HEK293T (cell line): ENCODE measurements at regions not wholly inside any gene's neighbourhood (a gene's known extent, or its start where the extent isn't known, plus 50 kb on each side); places are given as distances from the start of the nearest gene placed in this dataset.

Source experiments
- CTCF ChIA-PET: fragments of 350-600 bp; formaldehyde crosslinking; extraction: SDS; loops from one replicate; lab custom pipeline; 2021; ENCODE audit warnings: antibody characterized with exemption, inconsistent platforms; lab: Yijun Ruan, JAX
- POLR2A ChIA-PET: fragments of 350-600 bp; formaldehyde crosslinking; extraction: SDS; loops from one replicate; lab custom pipeline; 2020; ENCODE audit warnings: antibody characterized with exemption, inconsistent platforms; lab: Yijun Ruan, JAX
- DNase-seq: peaks from one replicate; pipeline ENCODE4 v3.0.0; 2012; ENCODE audit warnings: mixed read lengths; ENCODE audit errors: extremely low spot score
- ARNT ChIP-seq: fragments of 450-650 bp; IDR thresholded peaks from 2 replicates; pipeline ENCODE4 v1.6.1; 2017; ENCODE audit warnings: mild to moderate bottlenecking
- BHLHE40 ChIP-seq: fragments of 450-650 bp; IDR thresholded peaks from 2 replicates; pipeline ENCODE4 v1.6.1; 2016; ENCODE audit warnings: mild to moderate bottlenecking, moderate library complexity, borderline replicate concordance
- CTBP1 ChIP-seq: fragments of 450-650 bp; IDR thresholded peaks from 2 replicates; pipeline ENCODE4 v1.6.1; 2016; ENCODE audit warnings: borderline replicate concordance
- ELF4 ChIP-seq: fragments of 450-650 bp; IDR thresholded peaks from 2 replicates; pipeline ENCODE4 v1.6.1; 2017; ENCODE audit warnings: antibody characterized with exemption
- FOXA1 ChIP-seq: fragments of 450-650 bp; IDR thresholded peaks from 2 replicates; pipeline ENCODE4 v1.6.1; 2016; ENCODE audit warnings: mild to moderate bottlenecking
- FOXK2 ChIP-seq: fragments of 450-650 bp; IDR thresholded peaks from 2 replicates; pipeline ENCODE4 v1.6.1; 2016; ENCODE audit warnings: mild to moderate bottlenecking
- FOXM1 ChIP-seq: fragments of 450-650 bp; IDR thresholded peaks from 2 replicates; pipeline ENCODE4 v1.6.1; 2017; ENCODE audit warnings: mild to moderate bottlenecking, borderline replicate concordance
- HDGF ChIP-seq: fragments of 450-650 bp; IDR thresholded peaks from 2 replicates; pipeline ENCODE4 v1.6.1; 2017; ENCODE audit warnings: antibody characterized with exemption, borderline replicate concordance
- L3MBTL2 ChIP-seq: fragments of 450-650 bp; conservative IDR thresholded peaks from 2 replicates; pipeline ENCODE4 v1.6.1; 2016; ENCODE audit warnings: mild to moderate bottlenecking
- LEF1 ChIP-seq: fragments of 450-650 bp; IDR thresholded peaks from 2 replicates; pipeline ENCODE4 v1.6.1; 2017; ENCODE audit warnings: mild to moderate bottlenecking, borderline replicate concordance
- NFRKB ChIP-seq: fragments of 450-650 bp; IDR thresholded peaks from 2 replicates; pipeline ENCODE4 v1.6.1; 2016; ENCODE audit warnings: mild to moderate bottlenecking, moderate library complexity
- SP1 ChIP-seq: fragments of 450-650 bp; IDR thresholded peaks from 2 replicates; pipeline ENCODE4 v1.6.1; 2017
- SUZ12 ChIP-seq: fragments of 450-650 bp; IDR thresholded peaks from 2 replicates; pipeline ENCODE4 v1.6.1; 2016; ENCODE audit warnings: mild to moderate bottlenecking
- TARDBP ChIP-seq: fragments of 450-650 bp; IDR thresholded peaks from 2 replicates; pipeline ENCODE4 v1.6.1; 2016
- ZNF384 ChIP-seq: fragments of 450-650 bp; IDR thresholded peaks from 2 replicates; pipeline ENCODE4 v1.6.1; 2016
- TF ChIP-seq, protein P1 (sequence below): fragments of 450-650 bp; IDR thresholded peaks from 2 replicates; pipeline ENCODE4 v1.6.1; 2016

DNA sequence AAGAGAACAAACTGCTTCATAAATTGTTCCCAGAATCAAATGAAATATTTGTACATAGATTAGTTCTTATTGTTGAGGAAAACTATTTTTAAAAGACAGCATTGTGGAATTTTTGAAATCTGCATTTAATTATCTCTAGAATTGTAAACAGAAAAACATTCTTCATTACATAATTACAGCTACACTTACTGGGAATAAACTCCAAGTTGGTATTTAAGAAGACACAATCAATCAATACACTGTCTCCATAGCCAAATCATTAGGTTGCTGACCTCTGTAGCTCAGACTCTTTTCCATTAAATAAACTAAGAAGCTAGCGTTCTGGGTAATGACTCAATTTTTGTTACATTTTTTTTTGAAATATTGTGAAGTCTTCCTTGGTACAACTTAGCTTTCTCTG lies 70.2 kb upstream of the PIEZO2 start:
- CTCF ChIA-PET, result no interaction called here
- POLR2A ChIA-PET, result no interaction called here
- TF ChIP-seq TARDBP, result no peak
- TF ChIP-seq FOXA1, result no peak
- TF ChIP-seq HDGF, result no peak
- no peak for TF ChIP-seq ZNF384
- TF ChIP-seq ARNT, result no peak
- no peak for TF ChIP-seq FOXK2
- TF ChIP-seq FOXM1, result no peak
- no peak for TF ChIP-seq CTBP1
- TF ChIP-seq SP1, result no peak
- TF ChIP-seq NFRKB, result no peak
- TF ChIP-seq, protein P1, sequence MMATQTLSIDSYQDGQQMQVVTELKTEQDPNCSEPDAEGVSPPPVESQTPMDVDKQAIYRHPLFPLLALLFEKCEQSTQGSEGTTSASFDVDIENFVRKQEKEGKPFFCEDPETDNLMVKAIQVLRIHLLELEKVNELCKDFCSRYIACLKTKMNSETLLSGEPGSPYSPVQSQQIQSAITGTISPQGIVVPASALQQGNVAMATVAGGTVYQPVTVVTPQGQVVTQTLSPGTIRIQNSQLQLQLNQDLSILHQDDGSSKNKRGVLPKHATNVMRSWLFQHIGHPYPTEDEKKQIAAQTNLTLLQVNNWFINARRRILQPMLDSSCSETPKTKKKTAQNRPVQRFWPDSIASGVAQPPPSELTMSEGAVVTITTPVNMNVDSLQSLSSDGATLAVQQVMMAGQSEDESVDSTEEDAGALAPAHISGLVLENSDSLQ, result no peak
- no peak for TF ChIP-seq ELF4
- TF ChIP-seq BHLHE40, result no peak
- no peak for TF ChIP-seq SUZ12
- no peak for TF ChIP-seq L3MBTL2
- TF ChIP-seq LEF1, result no peak
- no peak for DNase-seq

DNA sequence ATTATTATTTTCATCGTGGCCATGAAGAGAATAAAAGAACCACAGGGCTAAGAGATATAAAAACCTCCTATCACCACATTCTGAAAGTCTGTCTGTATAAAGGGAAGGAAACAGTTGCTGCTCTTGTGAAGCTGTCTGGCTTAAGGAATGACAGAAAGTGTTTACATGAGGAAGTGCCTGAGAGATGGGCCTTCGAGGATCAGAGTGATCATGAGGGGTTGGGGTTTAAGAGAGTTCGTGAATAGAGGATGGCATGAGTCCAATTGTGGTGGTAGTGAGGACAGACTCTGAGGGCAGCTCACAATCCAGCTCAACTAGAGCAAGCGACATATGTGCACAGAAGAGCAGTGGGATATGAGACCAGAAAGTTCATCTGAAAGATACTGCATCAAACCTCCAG lies 65.8 kb upstream of the PIEZO2 start:
- POLR2A ChIA-PET, result no interaction called here
- CTCF ChIA-PET, result interaction anchor here (0.5 kb wide), 1 partner anchor 160 kb away, joined by 3 read pairs; no protein-coding TSS in a partner anchor
- TF ChIP-seq SP1, result no peak
- no peak for TF ChIP-seq HDGF
- TF ChIP-seq CTBP1, result no peak
- no peak for TF ChIP-seq ELF4
- no peak for TF ChIP-seq LEF1
- no peak for TF ChIP-seq FOXA1
- TF ChIP-seq TARDBP, result no peak
- no peak for TF ChIP-seq ARNT
- TF ChIP-seq FOXK2, result no peak
- DNase-seq, result no peak

DNA sequence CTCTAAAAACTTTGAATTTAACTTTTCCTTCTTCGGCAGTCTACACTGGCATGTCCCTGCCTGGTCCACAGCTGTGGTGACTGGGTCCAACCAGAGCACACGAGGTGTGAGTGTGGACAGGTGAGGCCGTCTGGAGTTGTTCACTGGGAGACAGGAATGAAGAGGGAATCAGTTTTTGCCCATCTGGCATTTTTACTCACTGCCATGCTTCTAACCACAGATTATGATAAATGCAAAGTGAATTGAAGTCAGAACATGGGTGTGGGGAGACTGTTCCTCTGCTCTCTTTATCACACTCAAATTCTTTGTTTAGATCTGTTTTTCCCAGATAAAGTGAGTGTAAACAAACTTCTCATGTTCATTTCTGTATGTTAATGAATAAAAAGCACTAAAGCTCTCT lies 54.7 kb upstream of the PIEZO2 start:
- no peak for TF ChIP-seq FOXK2
- no peak for TF ChIP-seq FOXM1
- no peak for TF ChIP-seq L3MBTL2
- CTCF ChIA-PET, result no interaction called here
- POLR2A ChIA-PET, result no interaction called here
- DNase-seq, result no peak

DNA sequence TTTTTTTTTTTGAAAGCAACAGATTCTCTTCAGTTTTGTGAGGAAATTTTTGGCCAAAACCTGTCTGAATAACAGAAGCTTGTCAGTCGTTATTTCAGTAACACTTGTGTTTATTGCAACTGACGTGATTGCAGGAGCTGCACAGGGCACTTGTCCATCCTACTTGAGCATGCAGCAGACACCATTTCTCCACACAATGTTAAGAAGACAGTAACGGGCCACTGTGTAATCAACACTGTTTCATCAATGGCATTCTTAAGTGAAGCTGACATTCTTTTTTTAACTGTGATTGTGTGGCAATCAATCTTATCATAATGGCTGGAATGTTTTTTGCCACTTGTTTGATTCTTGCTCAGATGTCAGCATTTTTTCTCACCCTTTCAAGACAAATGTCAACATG lies 50.1 kb upstream of the PIEZO2 start:
- CTCF ChIA-PET, result interaction anchor here (0.6 kb wide), 1 partner anchor 175 kb away, joined by 3 read pairs; no protein-coding TSS in a partner anchor
- TF ChIP-seq HDGF, result no peak
- TF ChIP-seq, protein P1, result no peak
- no peak for TF ChIP-seq SP1
- TF ChIP-seq ELF4, result no peak
- no peak for TF ChIP-seq FOXA1
- no peak for TF ChIP-seq SUZ12
- TF ChIP-seq BHLHE40, result no peak
- no peak for TF ChIP-seq L3MBTL2
- DNase-seq, result no peak
- POLR2A ChIA-PET, result no interaction called here
